ENCODE measurements at regions not wholly inside any gene's neighbourhood (a gene's known extent, or its start where the extent isn't known, plus 50 kb on each side); places are given as distances from the start of the nearest gene placed in this dataset.

DNA sequence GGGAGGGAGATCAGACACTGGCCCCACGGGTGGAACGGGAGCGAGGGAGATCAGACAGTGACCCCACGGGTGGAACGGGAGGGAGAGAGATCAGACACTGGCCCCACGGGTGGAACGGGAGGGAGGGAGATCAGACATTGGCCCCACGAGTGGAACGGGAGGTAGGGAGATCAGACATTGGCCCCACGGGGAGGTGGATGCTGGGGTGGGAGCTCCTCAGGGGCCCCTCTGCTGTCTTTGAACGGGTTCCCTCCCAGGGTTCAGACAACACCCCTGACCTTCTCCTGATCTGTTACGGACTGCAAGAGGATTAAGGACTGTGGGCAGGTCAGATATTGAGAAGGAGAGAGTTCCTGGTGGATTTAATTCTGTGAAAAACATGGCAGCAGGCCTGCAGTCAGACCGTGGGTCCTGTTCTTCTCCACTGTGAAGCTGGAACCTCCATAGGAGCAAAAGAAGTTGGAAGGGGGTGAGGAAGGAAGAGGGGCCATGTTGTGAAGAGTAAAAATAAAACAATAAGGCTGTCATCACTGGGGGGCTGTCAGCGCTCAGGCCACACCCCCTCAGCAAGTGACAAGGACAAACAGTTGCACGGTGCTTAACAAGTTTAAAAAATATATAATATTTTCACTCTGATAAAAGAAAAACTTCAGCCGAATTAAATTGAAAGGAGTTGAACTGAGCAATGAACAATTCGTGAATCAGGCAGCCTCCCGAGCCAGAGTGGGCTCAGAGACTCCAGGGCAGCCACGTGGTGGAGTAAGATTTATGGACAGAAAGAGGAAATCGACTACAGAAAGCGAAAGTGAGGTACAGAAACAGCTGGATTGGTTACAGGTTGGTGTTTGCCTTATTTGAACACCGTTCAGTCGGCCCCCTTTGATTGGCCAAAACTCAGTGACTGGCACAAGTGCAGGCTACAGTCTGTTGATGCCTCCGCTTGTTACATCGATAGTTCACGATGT, 348.7 kb upstream of the TNRC6C start:
- no peak for TF ChIP-seq EZH2 (IDR thresholded peaks at IDR 0.05; ENCODE audit: low read depth)
- TF ChIP-seq, protein P1, sequence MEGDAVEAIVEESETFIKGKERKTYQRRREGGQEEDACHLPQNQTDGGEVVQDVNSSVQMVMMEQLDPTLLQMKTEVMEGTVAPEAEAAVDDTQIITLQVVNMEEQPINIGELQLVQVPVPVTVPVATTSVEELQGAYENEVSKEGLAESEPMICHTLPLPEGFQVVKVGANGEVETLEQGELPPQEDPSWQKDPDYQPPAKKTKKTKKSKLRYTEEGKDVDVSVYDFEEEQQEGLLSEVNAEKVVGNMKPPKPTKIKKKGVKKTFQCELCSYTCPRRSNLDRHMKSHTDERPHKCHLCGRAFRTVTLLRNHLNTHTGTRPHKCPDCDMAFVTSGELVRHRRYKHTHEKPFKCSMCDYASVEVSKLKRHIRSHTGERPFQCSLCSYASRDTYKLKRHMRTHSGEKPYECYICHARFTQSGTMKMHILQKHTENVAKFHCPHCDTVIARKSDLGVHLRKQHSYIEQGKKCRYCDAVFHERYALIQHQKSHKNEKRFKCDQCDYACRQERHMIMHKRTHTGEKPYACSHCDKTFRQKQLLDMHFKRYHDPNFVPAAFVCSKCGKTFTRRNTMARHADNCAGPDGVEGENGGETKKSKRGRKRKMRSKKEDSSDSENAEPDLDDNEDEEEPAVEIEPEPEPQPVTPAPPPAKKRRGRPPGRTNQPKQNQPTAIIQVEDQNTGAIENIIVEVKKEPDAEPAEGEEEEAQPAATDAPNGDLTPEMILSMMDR (conservative IDR thresholded peaks at IDR 0.05), result no peak
